Heart right ventricle (tissue), 16 donors: ENCODE measurements at regions not wholly inside any gene's neighbourhood (a gene's known extent, or its start where the extent isn't known, plus 50 kb on each side); places are given as distances from the start of the nearest gene placed in this dataset.
A peak's percentile ranks its signal among the peaks of the same experiment; 100 is the strongest.

Source experiments
- ATAC-seq, 8 donors: fragments of 200-7000 bp; cut with Tn5 transposase; one replicate each; pipeline ENCODE4 v1.9.1; 2020; ENCODE audit warnings: mild to moderate bottlenecking in 8 of 8, moderate library complexity in 8 of 8, moderate number of reproducible peaks in 1 of 8
- DNase-seq, 2 donors: peaks; one replicate each; pipeline ENCODE4 v3.0.0-alpha.2; 2020
- H3K27ac ChIP-seq, 10 donors: fragments of 200-600 bp; sonication (generic) in 2 of 10; one replicate each; pipeline versions ENCODE4 v1.5.0 to v1.8.0; 2020 to 2022; ENCODE audit warnings: mild to moderate bottlenecking in 3 of 10
- H3K27me3 ChIP-seq, 7 donors: fragments of 200-600 bp; one replicate each; pipeline ENCODE4 v1.8.0; 2021 to 2022; ENCODE audit warnings: mild to moderate bottlenecking in 2 of 7
- H3K36me3 ChIP-seq, 9 donors: fragments of 200-600 bp; sonication (generic) in 1 of 9; one replicate each; pipeline versions ENCODE4 v1.5.0 to v1.8.0; 2020 to 2022; ENCODE audit warnings: mild to moderate bottlenecking in 2 of 9
- H3K4me1 ChIP-seq, 9 donors: fragments of 200-600 bp; sonication (generic) in 1 of 9; one replicate each; pipeline versions ENCODE4 v1.5.0 to v1.8.0; 2020 to 2022; ENCODE audit warnings: mild to moderate bottlenecking in 4 of 9
- H3K4me3 ChIP-seq, 10 donors: fragments of 200-600 bp; sonication (generic) in 2 of 10; one replicate each; pipeline versions ENCODE4 v1.5.0 to v1.8.0; 2020 to 2022; ENCODE audit warnings: mild to moderate bottlenecking in 7 of 10, moderate library complexity in 2 of 10
- H3K9me3 ChIP-seq, 11 donors: fragments of 200-600 bp in 10 of 11; sonication (generic) in 2 of 11; one replicate each; pipeline versions ENCODE4 v1.5.0 to v1.8.0; 2013 to 2022; ENCODE audit warnings: mild to moderate bottlenecking in 2 of 11, control low read depth in 1 of 11, moderate library complexity in 1 of 11
- WGBS, 2 donors: extraction: QIAGEN DNeasy Blood & Tissue Kit; methylation state at CpG; one replicate each; pipeline ENCODE4 v1.1.7; 2013; ENCODE audit warnings: inconsistent platforms in 1 of 2; 5-methylcytosine and 5-hydroxymethylcytosine counted together
- intact Hi-C, 10 donors: fragments of 100-400 bp; cut with DNase I; formaldehyde crosslinking; loops; one replicate each; pipeline versions ENCODE4 v1.11.1 to v1.14.2; 2022
- TF ChIP-seq, protein P1 (sequence below), 9 donors: fragments of 200-600 bp; sonication (generic) in 2 of 9; IDR thresholded peaks; one replicate each; pipeline versions ENCODE4 v1.5.0 to v1.8.0; 2021 to 2022; ENCODE audit warnings: antibody characterized with exemption in 9 of 9, mild to moderate bottlenecking in 5 of 9, moderate library complexity in 1 of 9
- donor health status: Arrhythmogenic right ventricular cardiomyopathy.
- donor health status: ischemic (EF 13 %, LVEDD 7.1; RV severe dilation, severe dysfunction).
- donor health status: healthy with polysubstance abuse.
- donor health status: DM: no; HTN: yes; CAD: no.
- donor health status: DM: no; HTN: no; CAD: no.
- donor health status: ischemic (EF 25% LVEDD 6.9; RV normal size, moderate dysfunction).
- donor health status: ischemic (EF 25% LVEDD 5.7; RV mildly dilated, moderate dysfunction).
- donor health status: healthy.
- donor health status: DM: yes; HTN: yes; CAD: no.
- donor health status: Ischemic cardiomyopathy.
- donor health status: ischemic (EF 35%, LVEDD 5.7; RV mildly dilated, moderate dysfunction).
- donor health status: nonischemic (EF 11% LVEDD 7.7; RV severe dilation, severe dysfunction).
- donor health status: DM: yes; HTN: yes; CAD: no.
- donor health status: PGD.
- donor health status: ischemic (EF 29% LVEDD 5.4; RV normal size, mild dysfunction).
- donor health status: nonischemic (EF 23%, LVEDD 6.1; RV moderate dilation, normal function).

- no peak for ATAC-seq
- Histone ChIP-seq H3K4me3 (no peak overlapping the region), H3K4me1 (no peaks in the 10 kb centered on the region), H3K36me3 (no peaks in the 10 kb centered on the region), H3K27me3 (no peaks in the 10 kb centered on the region), H3K27ac (no peak overlapping the region), H3K9me3 (peaks cover 0 to 55% (median 9%) of the 10 kb centered on the region in 11 donors)
- WGBS, 2 donors: 75 to 80% methylated on average over 2 of the region's 2 CpGs
- TF ChIP-seq, protein P1, sequence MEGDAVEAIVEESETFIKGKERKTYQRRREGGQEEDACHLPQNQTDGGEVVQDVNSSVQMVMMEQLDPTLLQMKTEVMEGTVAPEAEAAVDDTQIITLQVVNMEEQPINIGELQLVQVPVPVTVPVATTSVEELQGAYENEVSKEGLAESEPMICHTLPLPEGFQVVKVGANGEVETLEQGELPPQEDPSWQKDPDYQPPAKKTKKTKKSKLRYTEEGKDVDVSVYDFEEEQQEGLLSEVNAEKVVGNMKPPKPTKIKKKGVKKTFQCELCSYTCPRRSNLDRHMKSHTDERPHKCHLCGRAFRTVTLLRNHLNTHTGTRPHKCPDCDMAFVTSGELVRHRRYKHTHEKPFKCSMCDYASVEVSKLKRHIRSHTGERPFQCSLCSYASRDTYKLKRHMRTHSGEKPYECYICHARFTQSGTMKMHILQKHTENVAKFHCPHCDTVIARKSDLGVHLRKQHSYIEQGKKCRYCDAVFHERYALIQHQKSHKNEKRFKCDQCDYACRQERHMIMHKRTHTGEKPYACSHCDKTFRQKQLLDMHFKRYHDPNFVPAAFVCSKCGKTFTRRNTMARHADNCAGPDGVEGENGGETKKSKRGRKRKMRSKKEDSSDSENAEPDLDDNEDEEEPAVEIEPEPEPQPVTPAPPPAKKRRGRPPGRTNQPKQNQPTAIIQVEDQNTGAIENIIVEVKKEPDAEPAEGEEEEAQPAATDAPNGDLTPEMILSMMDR (IDR thresholded peaks at IDR 0.05): no peak
- intact Hi-C loops: no loop called here
- no peak for DNase-seq
Measured at GRCh38 chr2:23178396-23178795, 206.6 kb upstream of the KLHL29 start.

DNA sequence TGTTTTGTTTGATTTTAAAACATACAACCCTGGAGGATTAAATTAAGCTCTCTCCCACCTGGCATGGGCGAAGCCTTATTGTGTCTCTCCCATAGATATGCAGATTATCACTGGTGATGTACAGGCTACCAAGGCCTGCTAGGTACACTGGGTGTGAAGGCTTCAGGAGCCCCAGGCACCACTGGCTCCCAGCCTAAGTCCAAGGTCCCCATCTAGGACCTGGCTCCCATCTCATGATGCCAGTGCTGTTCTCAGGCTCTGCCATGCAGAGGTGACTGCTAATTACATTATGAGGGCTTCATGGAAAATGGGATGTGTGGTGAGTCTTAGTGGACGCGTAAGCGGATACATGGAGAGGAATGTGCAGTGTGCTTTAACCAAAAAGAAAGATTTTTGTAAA lies 201.2 kb upstream of the KLHL29 start:
- intact Hi-C loops: no loop called here
- no peak for ATAC-seq
- no peak for DNase-seq
- Histone ChIP-seq H3K36me3 (no peaks in the 10 kb centered on the region), H3K4me3 (no peak overlapping the region), H3K9me3 (peaks cover 0 to 31% (median 9%) of the 10 kb centered on the region in 11 donors), H3K27me3 (no peaks in the 10 kb centered on the region), H3K27ac (no peak overlapping the region), H3K4me1 (no peaks in the 10 kb centered on the region)
- 92 to 93% methylated on average over 4 of the region's 4 CpGs for WGBS, 2 donors
- TF ChIP-seq, protein P1 (IDR thresholded peaks at IDR 0.05): no peak

GRCh38 chr2:23198316-23199114 lies 186.5 kb upstream of the KLHL29 start:
- WGBS, 2 donors: 69 to 73% methylated on average over 12 of the region's 12 CpGs

GRCh38 chr2:23199115-23199918 lies 185.7 kb upstream of the KLHL29 start:
- TF ChIP-seq, protein P1 (IDR thresholded peaks at IDR 0.05): peak in 3 of 9 donors; percentile 12 to 41 (median 19)
- ATAC-seq: no peak
- H3K36me3 ChIP-seq: no peaks in the 10 kb centered on the region
- DNase-seq: no peak
- peaks cover 0 to 1% (median 0%) of the 10 kb centered on the region in 7 donors for H3K27me3 ChIP-seq
- no peak overlapping the region for H3K4me3 ChIP-seq
- no peak overlapping the region for H3K27ac ChIP-seq
- WGBS, 2 donors: 74 to 77% methylated on average over 7 of the region's 7 CpGs
- intact Hi-C loops: no loop called here
- H3K9me3 ChIP-seq: peaks cover 0 to 24% (median 6%) of the 10 kb centered on the region in 11 donors
- H3K4me1 ChIP-seq: no peaks in the 10 kb centered on the region

More at GRCh38 chr2:23198316-23199114, 186.5 kb upstream of the KLHL29 start:
- TF ChIP-seq, protein P1 (IDR thresholded peaks at IDR 0.05): no peak
- Histone ChIP-seq H3K36me3 (no peaks in the 10 kb centered on the region), H3K9me3 (peaks cover 0 to 24% (median 6%) of the 10 kb centered on the region in 11 donors), H3K27me3 (peaks cover 0 to 6% (median 0%) of the 10 kb centered on the region in 7 donors), H3K4me1 (no peaks in the 10 kb centered on the region), H3K27ac (no peak overlapping the region), H3K4me3 (no peak overlapping the region)
- no peak for DNase-seq
- no peak for ATAC-seq
- intact Hi-C loops: no loop called here
